Astrocyte of the cerebellum (primary cell): ENCODE measurements at regions not wholly inside any gene's neighbourhood (a gene's known extent, or its start where the extent isn't known, plus 50 kb on each side); places are given as distances from the start of the nearest gene placed in this dataset.

Experiments
- DNase-seq: peaks from one replicate; pipeline ENCODE4 v3.0.0-alpha.2; 2011; ENCODE audit warnings: low read depth
- H3K4me3 ChIP-seq: 2 replicates; pipeline ENCODE4 v1.5.1; 2011; ENCODE audit warnings: mild to moderate bottlenecking, low read depth, low read length, moderate library complexity
- in situ Hi-C: cut with HindIII; loops from 2 replicates; pipeline ENCODE4 v1.10.0; 2017; ENCODE audit warnings: low sequenced_read_pairs
- TF ChIP-seq, protein P1 (sequence below): IDR thresholded peaks from 2 replicates; pipeline ENCODE4 v1.5.1; 2012; ENCODE audit warnings: low read length, low read depth, moderate library complexity, mild to moderate bottlenecking; ENCODE audit errors: missing control alignments

DNA sequence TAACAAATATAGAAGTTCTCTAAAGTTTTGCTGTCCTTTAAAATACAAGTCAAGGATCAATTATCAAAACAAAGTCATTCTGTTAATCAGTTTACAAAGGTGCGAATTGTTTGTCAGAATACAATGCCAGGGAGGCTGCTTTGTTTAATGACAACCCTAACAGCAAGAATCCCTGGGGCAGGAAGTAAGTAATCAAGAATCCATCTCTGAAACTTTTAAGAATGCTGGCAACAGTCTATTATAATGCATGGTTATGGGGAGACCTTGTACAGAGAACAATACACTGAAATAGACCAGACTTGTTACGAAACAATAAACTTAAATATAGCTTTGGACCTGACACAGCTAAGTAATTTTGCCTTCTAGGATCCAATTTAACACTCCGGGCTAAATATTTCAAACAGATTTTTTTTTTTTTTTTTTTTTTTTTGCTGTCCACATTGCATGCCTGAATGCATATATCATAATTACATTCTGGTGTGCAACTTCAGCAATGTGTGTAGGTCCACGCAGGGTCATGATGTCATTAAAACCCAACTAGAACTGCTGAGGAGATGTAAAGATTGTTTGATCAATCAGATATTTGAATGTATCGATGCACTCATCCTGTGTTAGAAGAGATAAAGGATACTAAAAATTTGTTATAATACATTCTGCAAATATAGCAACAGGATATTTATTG is 421.3 kb downstream of the CETN3 start:
- TF ChIP-seq, protein P1, sequence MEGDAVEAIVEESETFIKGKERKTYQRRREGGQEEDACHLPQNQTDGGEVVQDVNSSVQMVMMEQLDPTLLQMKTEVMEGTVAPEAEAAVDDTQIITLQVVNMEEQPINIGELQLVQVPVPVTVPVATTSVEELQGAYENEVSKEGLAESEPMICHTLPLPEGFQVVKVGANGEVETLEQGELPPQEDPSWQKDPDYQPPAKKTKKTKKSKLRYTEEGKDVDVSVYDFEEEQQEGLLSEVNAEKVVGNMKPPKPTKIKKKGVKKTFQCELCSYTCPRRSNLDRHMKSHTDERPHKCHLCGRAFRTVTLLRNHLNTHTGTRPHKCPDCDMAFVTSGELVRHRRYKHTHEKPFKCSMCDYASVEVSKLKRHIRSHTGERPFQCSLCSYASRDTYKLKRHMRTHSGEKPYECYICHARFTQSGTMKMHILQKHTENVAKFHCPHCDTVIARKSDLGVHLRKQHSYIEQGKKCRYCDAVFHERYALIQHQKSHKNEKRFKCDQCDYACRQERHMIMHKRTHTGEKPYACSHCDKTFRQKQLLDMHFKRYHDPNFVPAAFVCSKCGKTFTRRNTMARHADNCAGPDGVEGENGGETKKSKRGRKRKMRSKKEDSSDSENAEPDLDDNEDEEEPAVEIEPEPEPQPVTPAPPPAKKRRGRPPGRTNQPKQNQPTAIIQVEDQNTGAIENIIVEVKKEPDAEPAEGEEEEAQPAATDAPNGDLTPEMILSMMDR, result no peak
- no peak for DNase-seq
- H3K4me3 ChIP-seq, result no peak overlapping the region
- in situ Hi-C loops, result no loop called here

DNA sequence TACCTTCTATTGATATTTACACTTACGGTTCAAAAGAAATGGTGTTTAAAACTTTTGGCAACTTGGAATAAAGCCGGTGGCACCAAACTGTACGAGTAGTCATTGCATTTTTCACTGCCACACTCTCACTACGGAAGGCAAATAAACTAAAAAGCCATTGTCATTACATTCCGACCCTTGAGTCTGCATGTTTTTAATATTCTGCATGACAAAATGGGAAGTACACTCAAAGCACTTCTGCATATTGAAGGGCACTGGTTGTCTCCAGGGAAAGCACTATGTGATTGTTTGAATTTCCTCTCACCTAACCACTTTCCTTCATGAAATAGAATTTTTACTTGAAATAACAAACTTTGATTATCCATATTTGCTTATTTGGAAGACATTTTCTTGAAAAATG is 426.3 kb downstream of the CETN3 start:
- TF ChIP-seq, protein P1, result no peak
- DNase-seq, result no peak

DNA sequence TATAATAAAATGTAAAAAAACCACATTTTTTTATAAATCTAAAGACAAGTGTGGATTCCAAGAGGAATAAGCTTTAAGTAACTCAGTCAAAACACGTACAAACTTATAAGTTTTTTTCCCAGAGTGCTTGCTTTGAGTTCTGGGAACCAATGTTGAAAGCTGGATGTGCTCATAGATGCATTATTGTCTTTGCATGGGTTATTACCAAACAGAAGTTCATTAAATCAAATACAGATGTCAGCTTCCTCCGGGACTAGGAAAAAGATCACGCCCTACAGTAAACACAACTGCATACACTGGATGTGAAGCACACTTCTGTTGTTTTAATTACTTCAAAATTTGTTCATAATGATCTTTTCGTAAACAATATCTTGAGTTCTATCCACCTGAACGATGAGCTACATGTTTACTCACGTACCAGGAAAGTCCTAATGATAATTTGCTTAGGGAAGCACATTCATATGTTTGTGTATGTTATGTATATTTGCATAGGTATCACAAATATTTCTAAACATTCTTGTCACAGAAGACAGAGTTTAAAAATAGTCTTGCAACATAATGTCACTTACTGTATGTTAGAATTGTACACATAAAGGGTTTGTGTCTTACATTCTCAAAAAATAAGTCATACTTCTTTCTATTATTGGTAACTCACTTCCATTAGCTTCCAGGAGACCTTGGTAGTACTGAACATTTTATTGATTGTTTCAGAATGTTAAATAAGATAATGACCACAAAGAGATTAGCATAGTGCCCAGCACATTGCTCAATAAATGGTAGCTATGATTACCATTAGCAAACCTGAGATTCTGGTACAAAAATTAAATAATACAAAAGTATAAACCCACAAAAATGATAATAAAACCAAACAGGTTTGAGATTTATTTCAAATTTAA is 427.4 kb downstream of the CETN3 start:
- DNase-seq, result no peak
- in situ Hi-C loops, result no loop called here
- H3K4me3 ChIP-seq, result no peak overlapping the region
- TF ChIP-seq, protein P1, result no peak

More for the DNA sequence above, 426.3 kb downstream of the CETN3 start:
- H3K4me3 ChIP-seq, result no peak overlapping the region
- in situ Hi-C loops, result no loop called here

DNA sequence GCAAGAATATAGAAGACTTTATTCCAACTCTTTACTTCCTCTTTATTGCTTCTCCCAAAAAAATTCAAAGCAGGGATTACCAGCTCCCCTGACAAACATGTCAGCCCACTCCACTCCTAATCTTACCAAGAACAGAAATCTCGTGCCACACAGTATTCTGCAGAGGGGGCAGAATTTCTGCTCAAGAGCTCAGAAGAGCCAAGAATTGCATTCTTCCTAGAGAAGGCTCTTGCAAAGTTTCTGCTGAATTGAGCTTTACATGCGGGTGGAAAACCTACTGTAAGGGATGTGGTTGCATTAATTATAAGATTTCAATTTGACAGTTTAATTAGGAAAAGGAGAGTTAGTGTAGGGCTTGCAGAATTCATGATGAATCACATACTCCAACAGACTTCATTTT is 428.5 kb downstream of the CETN3 start:
- no peak overlapping the region for H3K4me3 ChIP-seq
- TF ChIP-seq, protein P1, result no peak
- in situ Hi-C loops, result no loop called here
- no peak for DNase-seq

DNA sequence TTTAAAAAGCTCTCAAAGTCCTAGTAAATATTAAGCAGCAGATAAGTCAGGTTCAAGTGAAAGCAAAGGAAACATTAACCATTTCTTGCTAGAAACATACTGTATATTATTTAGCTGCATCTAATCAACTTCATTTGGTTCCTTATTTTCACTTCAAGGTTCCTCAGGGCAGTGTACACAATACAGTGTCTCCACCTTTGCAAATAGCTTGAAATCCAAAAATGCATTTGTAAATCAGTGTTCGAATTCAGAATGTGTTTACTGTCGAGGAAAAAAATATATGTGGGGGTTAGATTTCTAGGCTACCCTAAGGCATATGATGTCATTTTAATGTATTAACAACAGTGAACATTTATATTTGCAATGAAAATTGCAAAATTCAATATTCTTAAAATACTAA is 436.0 kb downstream of the CETN3 start:
- DNase-seq, result no peak
- in situ Hi-C loops, result no loop called here
- TF ChIP-seq, protein P1, result no peak
- H3K4me3 ChIP-seq, result no peak overlapping the region

DNA sequence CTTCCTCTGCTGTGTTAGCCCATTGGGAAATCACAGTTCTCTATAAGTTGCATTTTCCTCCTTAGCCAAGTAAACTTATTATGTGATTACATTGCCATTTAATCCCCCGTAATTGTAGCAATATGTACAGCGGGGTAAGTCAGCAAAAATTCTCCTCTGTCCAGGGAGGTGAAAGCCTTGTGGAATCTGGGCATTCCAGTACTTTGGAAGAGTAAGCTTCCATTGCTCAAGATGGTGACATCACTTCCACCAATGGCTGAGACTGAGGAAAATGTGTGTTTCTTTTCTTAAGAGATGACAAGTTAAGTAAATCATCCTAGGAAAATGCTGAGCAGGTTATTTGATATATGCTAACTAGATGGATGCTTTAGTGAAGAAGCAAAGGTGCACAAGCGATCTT is 436.7 kb downstream of the CETN3 start:
- TF ChIP-seq, protein P1, result no peak
- no peak for DNase-seq
- no peak overlapping the region for H3K4me3 ChIP-seq
- in situ Hi-C loops, result no loop called here
